OCI-LY3 (cell line): ENCODE measurements at regions not wholly inside any gene's neighbourhood (a gene's known extent, or its start where the extent isn't known, plus 50 kb on each side); places are given as distances from the start of the nearest gene placed in this dataset.

ENCODE experiments used
- H2AFZ ChIP-seq: fragments of 200-600, 300-600 bp; shearing (Covaris generic); 2 replicates; pipeline ENCODE4 v1.6.0; 2014; ENCODE audit warnings: antibody characterized with exemption, low read depth, low read length
- H3K27ac ChIP-seq: fragments of 200-600, 300-600 bp; sonication (generic); 2 replicates; pipeline ENCODE4 v1.5.1; 2014; ENCODE audit warnings: mild to moderate bottlenecking, low read length, moderate library complexity, mixed read lengths
- H3K27me3 ChIP-seq: fragments of 200-600, 300-600 bp; sonication (generic); 2 replicates; pipeline ENCODE4 v1.6.1; 2014; ENCODE audit warnings: low read depth, low read length, mixed read lengths
- H3K36me3 ChIP-seq: fragments of 200-600, 300-600 bp; sonication (generic); replicated peaks from 2 replicates; pipeline ENCODE3; 2014; ENCODE audit warnings: low read depth, low read length, mixed read lengths
- H3K4me1 ChIP-seq: fragments of 300-600, 200-600 bp; sonication (generic); 2 replicates; pipeline ENCODE4 v1.6.1; 2014; ENCODE audit warnings: low read length, mixed read lengths
- H3K4me2 ChIP-seq: fragments of 200-600, 300-600 bp; sonication (generic); 2 replicates; pipeline ENCODE4 v1.6.1; 2014; ENCODE audit warnings: low read length, mixed read lengths
- H3K4me3 ChIP-seq: fragments of 300-600, 200-600 bp; sonication (generic); 2 replicates; pipeline ENCODE4 v1.5.1; 2014; ENCODE audit warnings: antibody characterized with exemption, mild to moderate bottlenecking, low read length, moderate library complexity
- H3K79me2 ChIP-seq: fragments of 300-600, 200-600 bp; shearing (Covaris generic); 2 replicates; pipeline ENCODE4 v1.6.1; 2014; ENCODE audit warnings: mild to moderate bottlenecking, low read length, mixed read lengths
- H3K9ac ChIP-seq: fragments of 300-600, 200-600 bp; shearing (Covaris generic); 2 replicates; pipeline ENCODE4 v1.6.0; 2014; ENCODE audit warnings: mild to moderate bottlenecking, low read length, moderate library complexity
- H3K9me3 ChIP-seq: fragments of 200-600, 300-600 bp; shearing (Covaris generic); 2 replicates; pipeline ENCODE4 v1.6.1; 2014; ENCODE audit warnings: low read length, mixed read lengths; ENCODE audit not compliant: insufficient read depth
- H4K20me1 ChIP-seq: fragments of 200-600, 300-600 bp; sonication (generic); 2 replicates; pipeline ENCODE4 v1.6.1; 2016; ENCODE audit warnings: low read length, mixed read lengths; ENCODE audit not compliant: insufficient read depth
- CTCF ChIP-seq: fragments of 200-600, 300-600 bp; sonication (generic); IDR thresholded peaks from 2 replicates; pipeline ENCODE4 v1.5.1; 2014; ENCODE audit warnings: antibody characterized with exemption, low read length, low read depth
- EZH2phosphoT487 ChIP-seq: fragments of 200-600 bp; shearing (Covaris generic); IDR thresholded peaks from 2 replicates; pipeline ENCODE4 v1.6.1; 2018; ENCODE audit warnings: antibody characterized with exemption, mixed run types, low read depth

- Histone ChIP-seq H3K27me3 (no peaks in the 10 kb centered on the region), H3K4me3 (no peak overlapping the region), H3K79me2 (no peaks in the 10 kb centered on the region), H3K4me1 (no peaks in the 10 kb centered on the region), H3K27ac (no peak overlapping the region), H4K20me1 (no peaks in the 10 kb centered on the region), H2AFZ (no peak overlapping the region), H3K4me2 (no peak overlapping the region), H3K36me3 (no peaks in the 10 kb centered on the region), H3K9ac (no peak overlapping the region), H3K9me3 (no peaks in the 10 kb centered on the region)
- TF ChIP-seq EZH2phosphoT487 (no peak), CTCF (no peak)
Observed at GRCh38 chr1:239040523-239040922, 345.8 kb upstream of the CHRM3 start.

- peaks cover 13% of the 10 kb centered on the region; the same call in 1 of the 2 replicates for H3K27me3 ChIP-seq
- H3K4me1 ChIP-seq = peaks cover 7% of the 10 kb centered on the region
- no peaks in the 10 kb centered on the region for H3K36me3 ChIP-seq
- no peaks in the 10 kb centered on the region for H4K20me1 ChIP-seq
- no peaks in the 10 kb centered on the region for H3K79me2 ChIP-seq
- H3K4me2 ChIP-seq = no peak overlapping the region
- no peak overlapping the region for H2AFZ ChIP-seq
- H3K9ac ChIP-seq = no peak overlapping the region
- no peak overlapping the region for H3K4me3 ChIP-seq
- 0 out of 2 replicates have a peak, but pooled peaks cover 5% of the 10 kb centered on the region for H3K9me3 ChIP-seq
- H3K27ac ChIP-seq = no peak overlapping the region
- TF ChIP-seq EZH2phosphoT487 (no peak), CTCF (no peak)
Observed at GRCh38 chr1:239031310-239031709, 355.1 kb upstream of the CHRM3 start.

- Histone ChIP-seq H3K4me3 (peak overlapping the region; percentile 4; the same call in 1 of the 2 replicates), H3K4me1 (peaks cover 38% of the 10 kb centered on the region), H3K9me3 (peaks cover 7% of the 10 kb centered on the region; the same call in 1 of the 2 replicates), H2AFZ (no peak overlapping the region), H4K20me1 (no peaks in the 10 kb centered on the region), H3K9ac (no peak overlapping the region), H3K27me3 (peaks cover 13% of the 10 kb centered on the region; the same call in 1 of the 2 replicates), H3K36me3 (no peaks in the 10 kb centered on the region), H3K4me2 (peak overlapping the region; percentile 38), H3K27ac (peak overlapping the region; percentile 68), H3K79me2 (no peaks in the 10 kb centered on the region)
- TF ChIP-seq CTCF = no peak
- TF ChIP-seq EZH2phosphoT487 = no peak
Observed at GRCh38 chr1:239025997-239026694, 360.2 kb upstream of the CHRM3 start.

GRCh38 chr1:239025223-239025622, 361.1 kb upstream of the CHRM3 start:
- H3K9ac ChIP-seq = no peak overlapping the region

More at GRCh38 chr1:239025223-239025622, 361.1 kb upstream of the CHRM3 start:
- Histone ChIP-seq H3K79me2 (no peaks in the 10 kb centered on the region), H3K27ac (peak overlapping the region; percentile 68), H3K4me2 (peak overlapping the region; percentile 59), H3K27me3 (peaks cover 13% of the 10 kb centered on the region; the same call in 1 of the 2 replicates), H3K9me3 (peaks cover 7% of the 10 kb centered on the region; the same call in 1 of the 2 replicates), H3K36me3 (no peaks in the 10 kb centered on the region), H3K4me3 (0 out of 2 replicates have a peak overlapping the region, but pooled peaks have one; percentile 23), H3K4me1 (peaks cover 38% of the 10 kb centered on the region), H4K20me1 (no peaks in the 10 kb centered on the region), H2AFZ (no peak overlapping the region)
- TF ChIP-seq EZH2phosphoT487 (peak; percentile 75), CTCF (no peak)
